GM19438 (cell line): ENCODE measurements at regions not wholly inside any gene's neighbourhood (a gene's known extent, or its start where the extent isn't known, plus 50 kb on each side); places are given as distances from the start of the nearest gene placed in this dataset.
"Not testable (repeated sequence)": the region's sequence is repeated elsewhere in the genome, so short reads cannot be mapped to it uniquely, and the experiment has no call there.

Experiments
- ATAC-seq: cut with Tn5 transposase; IDR thresholded peaks from one replicate; pipeline ENCODE4 v1.9.1; 2021; ENCODE audit warnings: low read depth; ENCODE audit not compliant: unreplicated experiment

GRCh38 chr9:78437296-78437695 lies 140.4 kb downstream of the PSAT1 start:
- ATAC-seq = no peak

GRCh38 chr9:78437806-78438205 lies 140.9 kb downstream of the PSAT1 start:
- ATAC-seq = no peak

- no peak for ATAC-seq
Observed at GRCh38 chr9:78438211-78438610, 141.3 kb downstream of the PSAT1 start.

GRCh38 chr9:78438780-78439179 lies 141.9 kb downstream of the PSAT1 start:
- no peak for ATAC-seq

GRCh38 chr9:78439190-78439865 lies 142.4 kb downstream of the PSAT1 start:
- peak; percentile 79 for ATAC-seq

GRCh38 chr9:78439866-78440830 lies 143.2 kb downstream of the PSAT1 start:
- ATAC-seq = no peak

GRCh38 chr9:78441396-78441795 lies 144.5 kb downstream of the PSAT1 start:
- ATAC-seq = no peak

- ATAC-seq = no peak
Observed at GRCh38 chr9:78441822-78442431, 145.0 kb downstream of the PSAT1 start.

- ATAC-seq = not testable (repeated sequence)
Observed at GRCh38 chr9:78442577-78442976, 145.7 kb downstream of the PSAT1 start.

- ATAC-seq = no peak
Observed at GRCh38 chr9:78443946-78444345, 147.0 kb downstream of the PSAT1 start.

GRCh38 chr9:78448960-78449673 lies 152.2 kb downstream of the PSAT1 start:
- ATAC-seq = no peak

- no peak for ATAC-seq
Observed at GRCh38 chr9:78453450-78453849, 156.5 kb downstream of the PSAT1 start.

GRCh38 chr9:78462611-78463010 lies 165.7 kb downstream of the PSAT1 start:
- no peak for ATAC-seq

GRCh38 chr9:78463750-78464149 lies 166.8 kb downstream of the PSAT1 start:
- no peak for ATAC-seq

- no peak for ATAC-seq
Observed at GRCh38 chr9:78468231-78468630, 171.3 kb downstream of the PSAT1 start.

- ATAC-seq = no peak
Observed at GRCh38 chr9:78468974-78469576, 172.2 kb downstream of the PSAT1 start.

GRCh38 chr9:78470216-78470615 lies 173.3 kb downstream of the PSAT1 start:
- no peak for ATAC-seq

GRCh38 chr9:78470741-78471140 lies 173.8 kb downstream of the PSAT1 start:
- ATAC-seq = no peak

- no peak for ATAC-seq
Observed at GRCh38 chr9:78472111-78472510, 175.2 kb downstream of the PSAT1 start.

GRCh38 chr9:78479441-78479840 lies 182.5 kb downstream of the PSAT1 start:
- no peak for ATAC-seq
